WTC11 (cell line): ENCODE measurements at regions not wholly inside any gene's neighbourhood (a gene's known extent, or its start where the extent isn't known, plus 50 kb on each side); places are given as distances from the start of the nearest gene placed in this dataset.
A peak's percentile ranks its signal among the peaks of the same experiment; 100 is the strongest.

Experiments
- ATAC-seq: fragments of 200-7000 bp; cut with Tn5 transposase; 2 replicates; pipeline ENCODE4 v1.10.0; 2021; ENCODE audit warnings: mild to moderate bottlenecking, moderate library complexity
- CTCF ChIA-PET: fragments of 300-600 bp; sonication (Branson Sonifier 250); formaldehyde crosslinking; loops from one replicate; lab custom pipeline; 2021; ENCODE audit warnings: antibody characterized with exemption; lab: Charles Lee
- POLR2A ChIA-PET: fragments of 350-600 bp; sonication (Branson Sonifier 250); formaldehyde crosslinking; loops from one replicate; lab custom pipeline; 2021; ENCODE audit warnings: antibody characterized with exemption; lab: Charles Lee
- DNase-seq: peaks from one replicate; pipeline ENCODE4 v3.0.0; 2021; ENCODE audit warnings: low spot score
- H3K27ac Mint-ChIP-seq: 2 replicates; pipeline ENCODE4 v1.8.0; 2021; ENCODE audit warnings: mixed read lengths
- H3K27me3 Mint-ChIP-seq: 2 replicates; pipeline ENCODE4 v1.8.0; 2021; ENCODE audit warnings: low read depth, mild to moderate bottlenecking, moderate library complexity, mixed read lengths
- H3K36me3 Mint-ChIP-seq: 2 replicates; pipeline ENCODE4 v1.8.0; 2021; ENCODE audit warnings: mixed read lengths
- H3K4me1 Mint-ChIP-seq: 2 replicates; pipeline ENCODE4 v1.8.0; 2022; ENCODE audit warnings: mixed read lengths
- H3K4me3 Mint-ChIP-seq: 2 replicates; pipeline ENCODE4 v1.8.0; 2021; ENCODE audit warnings: mild to moderate bottlenecking, moderate library complexity, mixed read lengths
- H3K9me3 Mint-ChIP-seq: 2 replicates; pipeline ENCODE4 v1.8.0; 2021; ENCODE audit warnings: mixed read lengths
- ELF4 ChIP-seq: sonication (generic); formaldehyde crosslinking; IDR thresholded peaks from 2 replicates; pipeline ENCODE4 v1.8.1; 2022; ENCODE audit warnings: low read depth, mild to moderate bottlenecking, moderate library complexity, missing genetic modification reagents
- ERG ChIP-seq: fragments of 250-450 bp; sonication (Bioruptor Pico); IDR thresholded peaks from 2 replicates; pipeline ENCODE4 v1.8.0; 2021; ENCODE audit warnings: mild to moderate bottlenecking
- HMGXB4 ChIP-seq: sonication (generic); formaldehyde crosslinking; IDR thresholded peaks from 2 replicates; pipeline ENCODE4 v1.8.1; 2023; ENCODE audit warnings: mild to moderate bottlenecking, moderate library complexity, missing genetic modification reagents
- IRF2 ChIP-seq: sonication (generic); formaldehyde crosslinking; IDR thresholded peaks from 2 replicates; pipeline ENCODE4 v1.8.0; 2022; ENCODE audit warnings: low read depth, missing genetic modification reagents, borderline replicate concordance
- JAZF1 ChIP-seq: fragments of 250-450 bp; sonication (Bioruptor Pico); IDR thresholded peaks from 2 replicates; pipeline ENCODE4 v1.9.0; 2021; ENCODE audit warnings: moderate library complexity, mild to moderate bottlenecking, inconsistent platforms
- NR1H2 ChIP-seq: sonication (generic); formaldehyde crosslinking; IDR thresholded peaks from 2 replicates; pipeline ENCODE4 v1.9.0; 2021; ENCODE audit warnings: mild to moderate bottlenecking, moderate library complexity, missing genetic modification reagents
- PRDM15 ChIP-seq: sonication (generic); formaldehyde crosslinking; IDR thresholded peaks from 2 replicates; pipeline ENCODE4 v1.8.0; 2022; ENCODE audit warnings: missing genetic modification reagents
- STAT6 ChIP-seq: sonication (generic); formaldehyde crosslinking; conservative IDR thresholded peaks from 2 replicates; pipeline ENCODE4 v1.8.1; 2023; ENCODE audit warnings: mild to moderate bottlenecking, low read depth, missing genetic modification reagents, moderate library complexity
- TEAD1 ChIP-seq: sonication (generic); formaldehyde crosslinking; IDR thresholded peaks from 2 replicates; pipeline ENCODE4 v1.8.0; 2022; ENCODE audit warnings: mild to moderate bottlenecking, missing genetic modification reagents
- USF1 ChIP-seq: sonication (generic); formaldehyde crosslinking; IDR thresholded peaks from 2 replicates; pipeline ENCODE4 v1.8.0; 2022; ENCODE audit warnings: mild to moderate bottlenecking, missing genetic modification reagents
- ZNF263 ChIP-seq: sonication (generic); formaldehyde crosslinking; IDR thresholded peaks from 2 replicates; pipeline ENCODE4 v1.8.1; 2022; ENCODE audit warnings: low read depth, mild to moderate bottlenecking, moderate library complexity, missing genetic modification reagents
- ZNF281 ChIP-seq: sonication (generic); formaldehyde crosslinking; IDR thresholded peaks from 2 replicates; pipeline ENCODE4 v1.8.0; 2023; ENCODE audit warnings: mild to moderate bottlenecking, missing genetic modification reagents
- ZNF671 ChIP-seq: fragments of 250-450 bp; sonication (Bioruptor Pico); IDR thresholded peaks from 2 replicates; pipeline ENCODE4 v1.8.0; 2021; ENCODE audit warnings: mild to moderate bottlenecking

GRCh38 chr10:64534616-64535015 is 1013.4 kb downstream of the REEP3 start:
- TF ChIP-seq PRDM15 (CRISPR knock-in tag) (no peak), ZNF281 (CRISPR knock-in tag) (no peak), JAZF1 (CRISPR knock-in tag) (no peak), NR1H2 (CRISPR knock-in tag) (no peak), USF1 (no peak), IRF2 (CRISPR knock-in tag) (no peak), TEAD1 (no peak), ZNF671 (CRISPR knock-in tag) (no peak), ERG (CRISPR knock-in tag) (no peak), ELF4 (CRISPR knock-in tag) (no peak), ZNF263 (CRISPR knock-in tag) (no peak), STAT6 (no peak), HMGXB4 (no peak)
- TF ChIP-seq, all 79 proteins: peak for 0
- H3K4me3 Mint-ChIP-seq: no peak overlapping the region
- CTCF ChIA-PET: no interaction called here
- ATAC-seq (no peak), DNase-seq (no peak)
- POLR2A ChIA-PET: no interaction called here
- H3K36me3 Mint-ChIP-seq: no peaks in the 10 kb centered on the region
- peaks cover 13% of the 10 kb centered on the region; the same call in 1 of the 2 replicates for H3K4me1 Mint-ChIP-seq
- 0 out of 2 replicates have a peak overlapping the region, but pooled peaks have one; percentile 0 for H3K27ac Mint-ChIP-seq
- H3K27me3 Mint-ChIP-seq: no peaks in the 10 kb centered on the region
- H3K9me3 Mint-ChIP-seq: no peaks in the 10 kb centered on the region
